ENCODE measurements at regions not wholly inside any gene's neighbourhood (a gene's known extent, or its start where the extent isn't known, plus 50 kb on each side); places are given as distances from the start of the nearest gene placed in this dataset.

GRCh38 chr12:34287437-34287836 lies 265.1 kb downstream of the ALG10 start:
- 43 to 56% methylated on average over 9 of the region's 9 CpGs for WGBS, 2 donors
- TF ChIP-seq CTCF (IDR thresholded peaks at IDR 0.05) (no peak), POLR2A (IDR thresholded peaks at IDR 0.05) (no peak)
- peak in 1 of 2 donors; percentile 59 for DNase-seq (ENCODE audit: low spot score in 2 of 2)
- no peak overlapping the region for H3K4me3 ChIP-seq (ENCODE audit: low read depth, poor library complexity, severe bottlenecking)
- intact Hi-C loops (cut with DNase I; ENCODE audit: low total_unique reads) = no loop called here

- TF ChIP-seq CTCF (IDR thresholded peaks at IDR 0.05) (no peak), POLR2A (IDR thresholded peaks at IDR 0.05) (no peak)
- intact Hi-C loops (cut with DNase I; ENCODE audit: low total_unique reads) = no loop called here
- WGBS, 2 donors = 71 to 80% methylated on average over 32 of the region's 32 CpGs
- H3K4me3 ChIP-seq (ENCODE audit: low read depth, poor library complexity, severe bottlenecking) = no peak overlapping the region
- DNase-seq (ENCODE audit: low spot score in 2 of 2) = peak in 1 of 2 donors; percentile 45
Measured at GRCh38 chr12:34287986-34288962, 266.0 kb downstream of the ALG10 start.

GRCh38 chr12:34288963-34289345 lies 266.7 kb downstream of the ALG10 start:
- TF ChIP-seq CTCF (IDR thresholded peaks at IDR 0.05) = no peak
- TF ChIP-seq POLR2A (IDR thresholded peaks at IDR 0.05) = no peak
- no peak for DNase-seq (ENCODE audit: low spot score in 2 of 2)
- intact Hi-C loops (cut with DNase I; ENCODE audit: low total_unique reads) = no loop called here
- no peak overlapping the region for H3K4me3 ChIP-seq (ENCODE audit: low read depth, poor library complexity, severe bottlenecking)
- 76 to 78% methylated on average over 12 of the region's 12 CpGs for WGBS, 2 donors

- H3K4me3 ChIP-seq (ENCODE audit: low read depth, poor library complexity, severe bottlenecking) = no peak overlapping the region
- WGBS, 2 donors = 65 to 77% methylated on average over 49 of the region's 49 CpGs
- TF ChIP-seq CTCF (IDR thresholded peaks at IDR 0.05) = no peak
- intact Hi-C loops (cut with DNase I; ENCODE audit: low total_unique reads) = no loop called here
- peak in 1 of 2 donors; percentile 76 for DNase-seq (ENCODE audit: low spot score in 2 of 2)
Measured at GRCh38 chr12:34289431-34290380, 267.4 kb downstream of the ALG10 start.

GRCh38 chr12:34290381-34290995 lies 268.2 kb downstream of the ALG10 start:
- 63 to 71% methylated on average over 27 of the region's 27 CpGs for WGBS, 2 donors
- DNase-seq (ENCODE audit: low spot score in 2 of 2) = no peak
- TF ChIP-seq CTCF (IDR thresholded peaks at IDR 0.05) (no peak), POLR2A (IDR thresholded peaks at IDR 0.05) (no peak)
- intact Hi-C loops (cut with DNase I; ENCODE audit: low total_unique reads) = no loop called here
- H3K4me3 ChIP-seq (ENCODE audit: low read depth, poor library complexity, severe bottlenecking) = no peak overlapping the region
